ENCODE measurements at regions not wholly inside any gene's neighbourhood (a gene's known extent, or its start where the extent isn't known, plus 50 kb on each side); places are given as distances from the start of the nearest gene placed in this dataset.

- TF ChIP-seq EZH2phosphoT487 (IDR thresholded peaks at IDR 0.05), result no peak
- TF ChIP-seq, protein P1, sequence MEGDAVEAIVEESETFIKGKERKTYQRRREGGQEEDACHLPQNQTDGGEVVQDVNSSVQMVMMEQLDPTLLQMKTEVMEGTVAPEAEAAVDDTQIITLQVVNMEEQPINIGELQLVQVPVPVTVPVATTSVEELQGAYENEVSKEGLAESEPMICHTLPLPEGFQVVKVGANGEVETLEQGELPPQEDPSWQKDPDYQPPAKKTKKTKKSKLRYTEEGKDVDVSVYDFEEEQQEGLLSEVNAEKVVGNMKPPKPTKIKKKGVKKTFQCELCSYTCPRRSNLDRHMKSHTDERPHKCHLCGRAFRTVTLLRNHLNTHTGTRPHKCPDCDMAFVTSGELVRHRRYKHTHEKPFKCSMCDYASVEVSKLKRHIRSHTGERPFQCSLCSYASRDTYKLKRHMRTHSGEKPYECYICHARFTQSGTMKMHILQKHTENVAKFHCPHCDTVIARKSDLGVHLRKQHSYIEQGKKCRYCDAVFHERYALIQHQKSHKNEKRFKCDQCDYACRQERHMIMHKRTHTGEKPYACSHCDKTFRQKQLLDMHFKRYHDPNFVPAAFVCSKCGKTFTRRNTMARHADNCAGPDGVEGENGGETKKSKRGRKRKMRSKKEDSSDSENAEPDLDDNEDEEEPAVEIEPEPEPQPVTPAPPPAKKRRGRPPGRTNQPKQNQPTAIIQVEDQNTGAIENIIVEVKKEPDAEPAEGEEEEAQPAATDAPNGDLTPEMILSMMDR (IDR thresholded peaks at IDR 0.05), result no peak
Measured at GRCh38 chr5:30891660-30892059, 301.8 kb upstream of the CDH6 start.
